Neural cell (in vitro differentiated cells): ENCODE measurements at regions not wholly inside any gene's neighbourhood (a gene's known extent, or its start where the extent isn't known, plus 50 kb on each side); places are given as distances from the start of the nearest gene placed in this dataset.

Experiments
- H2AFZ ChIP-seq: fragments of 200-600, 300-800 bp; sonication (generic), shearing (Covaris generic); 2 replicates; pipeline ENCODE4 v1.6.0; 2014; ENCODE audit warnings: low read depth, mild to moderate bottlenecking, antibody characterized with exemption, low read length, moderate library complexity
- H3F3A ChIP-seq: fragments of 200-600 bp; shearing (Covaris generic); 2 replicates; pipeline ENCODE4 v1.6.1; 2016; ENCODE audit warnings: mild to moderate bottlenecking, moderate library complexity, mixed read lengths, antibody characterized with exemption, low read length; ENCODE audit not compliant: insufficient read depth, poor library complexity, severe bottlenecking
- H3K27ac ChIP-seq: fragments of 200-600, 300-800 bp; sonication (generic), shearing (Covaris generic); 2 replicates; pipeline ENCODE4 v1.5.1; 2014; ENCODE audit warnings: mild to moderate bottlenecking, low read length, moderate library complexity
- H3K27me3 ChIP-seq: fragments of 300-800, 200-600 bp; sonication (generic), shearing (Covaris generic); 2 replicates; pipeline ENCODE4 v1.6.0; 2014; ENCODE audit warnings: mild to moderate bottlenecking, low read depth, low read length, moderate library complexity; ENCODE audit not compliant: insufficient read depth
- H3K36me3 ChIP-seq: fragments of 300-800, 200-600 bp; sonication (generic), shearing (Covaris generic); 2 replicates; pipeline ENCODE4 v1.5.1; 2014; ENCODE audit warnings: mild to moderate bottlenecking, antibody characterized with exemption, low read length, moderate library complexity; ENCODE audit not compliant: insufficient read depth
- H3K4me2 ChIP-seq: fragments of 300-800, 200-600 bp; sonication (generic), shearing (Covaris generic); 2 replicates; pipeline ENCODE4 v1.6.0; 2014; ENCODE audit warnings: mild to moderate bottlenecking, low read length
- H3K4me3 ChIP-seq: fragments of 300-800, 200-600 bp; sonication (generic), shearing (Covaris generic); 2 replicates; pipeline ENCODE4 v1.5.1; 2014; ENCODE audit warnings: mild to moderate bottlenecking, low read length, moderate library complexity
- H3K79me2 ChIP-seq: fragments of 200-600 bp; shearing (Covaris generic); replicated peaks from 2 replicates; pipeline ENCODE4 v1.6.0; 2014; ENCODE audit warnings: mild to moderate bottlenecking, low read length, moderate library complexity; ENCODE audit not compliant: insufficient read depth
- H3K9ac ChIP-seq: fragments of 300-800, 200-600 bp; sonication (generic), shearing (Covaris generic); 2 replicates; pipeline ENCODE4 v1.6.1; 2016; ENCODE audit warnings: mild to moderate bottlenecking, low read length, mixed read lengths
- H3K9me2 ChIP-seq: fragments of 200-600 bp; shearing (Covaris generic); 2 replicates; pipeline ENCODE4 v1.6.1; 2016; ENCODE audit warnings: mild to moderate bottlenecking, low read length, mixed read lengths; ENCODE audit not compliant: insufficient read depth
- H3K9me3 ChIP-seq: fragments of 200-600, 300-800 bp; sonication (generic), shearing (Covaris generic); 2 replicates; pipeline ENCODE4 v1.6.1; 2016; ENCODE audit warnings: mild to moderate bottlenecking, mixed run types, low read length, moderate library complexity, mixed read lengths
- H4K20me1 ChIP-seq: fragments of 200-600 bp; shearing (Covaris generic); 2 replicates; pipeline ENCODE4 v1.6.1; 2016; ENCODE audit warnings: mild to moderate bottlenecking, mixed run types; ENCODE audit not compliant: insufficient read depth
- CTCF ChIP-seq: fragments of 450-650 bp; IDR thresholded peaks from 2 replicates; pipeline ENCODE4 v1.5.1; 2014; ENCODE audit warnings: antibody characterized with exemption, mild to moderate bottlenecking, moderate library complexity; ENCODE audit not compliant: poor library complexity, severe bottlenecking
- EP300 ChIP-seq: fragments of 450-650 bp; conservative IDR thresholded peaks from 2 replicates; pipeline ENCODE4 v1.6.1; 2014; ENCODE audit warnings: antibody characterized with exemption, mild to moderate bottlenecking, moderate library complexity; ENCODE audit not compliant: poor library complexity, severe bottlenecking
- EZH2 ChIP-seq: fragments of 200-600, 300-800 bp; shearing (Covaris generic), sonication (generic); IDR thresholded peaks from 2 replicates; pipeline ENCODE4 v1.6.1; 2014; ENCODE audit warnings: antibody characterized with exemption, low read length, borderline replicate concordance, mild to moderate bottlenecking; ENCODE audit not compliant: insufficient read depth, poor library complexity, severe bottlenecking
- MXI1 ChIP-seq: fragments of 450-650 bp; conservative IDR thresholded peaks from 2 replicates; pipeline ENCODE4 v1.6.1; 2014; ENCODE audit warnings: antibody characterized with exemption, mild to moderate bottlenecking; ENCODE audit not compliant: poor library complexity, severe bottlenecking
- POLR2AphosphoS5 ChIP-seq: IDR thresholded peaks from 2 replicates; pipeline ENCODE4 v1.6.1; 2012
- RAD21 ChIP-seq: fragments of 450-650 bp; conservative IDR thresholded peaks from 2 replicates; pipeline ENCODE4 v1.6.1; 2014; ENCODE audit warnings: antibody characterized with exemption, mild to moderate bottlenecking, moderate library complexity
- REST ChIP-seq: IDR thresholded peaks from 2 replicates; pipeline ENCODE4 v1.6.1; 2012; ENCODE audit warnings: borderline replicate concordance
- SMC3 ChIP-seq: fragments of 450-650 bp; conservative IDR thresholded peaks from 2 replicates; pipeline ENCODE4 v1.6.1; 2014; ENCODE audit warnings: antibody characterized with exemption, mild to moderate bottlenecking, moderate library complexity; ENCODE audit not compliant: poor library complexity
- TAF1 ChIP-seq: IDR thresholded peaks from 2 replicates; pipeline ENCODE4 v1.6.1; 2012; ENCODE audit warnings: low read depth

- no peaks in the 10 kb centered on the region for H3K79me2 ChIP-seq
- no peak overlapping the region for H3K9ac ChIP-seq
- H3K9me3 ChIP-seq = no peaks in the 10 kb centered on the region
- H3K27me3 ChIP-seq = no peaks in the 10 kb centered on the region
- no peaks in the 10 kb centered on the region for H3K36me3 ChIP-seq
- no peak overlapping the region for H3K4me2 ChIP-seq
- H3K9me2 ChIP-seq = no peaks in the 10 kb centered on the region
- no peak overlapping the region for H3K27ac ChIP-seq
- no peak overlapping the region for H3K4me3 ChIP-seq
- TF ChIP-seq RAD21 = no peak
- TF ChIP-seq SMC3 = no peak
- no peak for TF ChIP-seq POLR2AphosphoS5
- no peak for TF ChIP-seq CTCF
- no peak for TF ChIP-seq EZH2
- no peak for TF ChIP-seq EP300
- TF ChIP-seq REST = no peak
- no peak for TF ChIP-seq TAF1
- no peak for TF ChIP-seq MXI1
- H4K20me1 ChIP-seq = no peaks in the 10 kb centered on the region
- no peak overlapping the region for H2AFZ ChIP-seq
- no peaks in the 10 kb centered on the region for H3F3A ChIP-seq
These were observed 316.0 kb upstream of the MEX3C start for GRCh38 chr18:51513517-51513916.

GRCh38 chr18:51514128-51514527, 316.6 kb upstream of the MEX3C start:
- TF ChIP-seq EP300 (no peak), EZH2 (no peak), CTCF (no peak), SMC3 (no peak), REST (no peak), POLR2AphosphoS5 (no peak), RAD21 (no peak), TAF1 (no peak), MXI1 (no peak)
- Histone ChIP-seq H3K9ac (no peak overlapping the region), H3K4me3 (no peak overlapping the region), H2AFZ (no peak overlapping the region), H3K4me2 (no peak overlapping the region), H3K27me3 (no peaks in the 10 kb centered on the region), H3K27ac (no peak overlapping the region), H3F3A (no peaks in the 10 kb centered on the region), H3K79me2 (no peaks in the 10 kb centered on the region), H4K20me1 (no peaks in the 10 kb centered on the region), H3K36me3 (no peaks in the 10 kb centered on the region), H3K9me2 (no peaks in the 10 kb centered on the region), H3K9me3 (no peaks in the 10 kb centered on the region)
